Pons (tissue), 1 donor: ENCODE measurements at regions not wholly inside any gene's neighbourhood (a gene's known extent, or its start where the extent isn't known, plus 50 kb on each side); places are given as distances from the start of the nearest gene placed in this dataset.
"Not testable (repeated sequence)": the region's sequence is repeated elsewhere in the genome, so short reads cannot be mapped to it uniquely, and the experiment has no call there.

Experiments
- DNase-seq: peaks from one replicate; pipeline ENCODE4 v3.0.0-alpha.2; 2016; ENCODE audit warnings: low spot score

DNA sequence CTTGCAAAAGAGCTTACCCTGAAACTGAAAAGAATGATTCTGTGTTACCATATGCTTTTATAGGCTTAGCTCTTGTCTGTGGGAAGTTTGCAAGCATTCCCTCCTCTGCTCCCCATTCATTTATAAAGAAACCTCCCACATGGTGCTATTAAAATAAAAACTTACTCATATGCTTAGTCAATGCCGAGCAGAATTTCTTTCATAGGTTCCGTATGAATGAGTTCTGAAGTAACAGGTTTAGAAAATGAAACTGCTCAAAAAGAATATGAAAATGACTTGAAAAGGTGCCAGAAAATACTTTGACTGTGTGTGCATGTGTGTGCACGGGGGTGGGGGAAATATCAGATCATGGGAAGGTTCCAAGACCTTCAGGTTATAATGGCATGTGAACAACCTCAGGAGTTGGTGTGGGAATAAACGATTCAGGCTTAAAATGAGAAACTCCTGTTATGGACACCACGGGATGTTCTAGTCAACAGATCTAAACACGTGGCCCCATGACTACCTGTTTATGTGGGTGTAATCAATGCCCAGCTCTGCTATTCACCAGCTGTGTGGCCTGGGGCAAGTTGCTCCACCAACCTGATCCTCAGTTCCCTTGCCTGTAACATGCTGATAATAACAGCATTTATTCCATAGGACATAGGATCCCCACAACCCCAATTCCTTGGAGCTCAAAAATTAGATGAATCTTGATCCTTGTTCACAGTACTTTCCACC lies 293.7 kb upstream of the PLGLB1 start:
- DNase-seq: not testable (repeated sequence)

- not testable (repeated sequence) for DNase-seq
Observed at GRCh38 chr2:87317193-87317592, 295.5 kb upstream of the PLGLB1 start.

DNA sequence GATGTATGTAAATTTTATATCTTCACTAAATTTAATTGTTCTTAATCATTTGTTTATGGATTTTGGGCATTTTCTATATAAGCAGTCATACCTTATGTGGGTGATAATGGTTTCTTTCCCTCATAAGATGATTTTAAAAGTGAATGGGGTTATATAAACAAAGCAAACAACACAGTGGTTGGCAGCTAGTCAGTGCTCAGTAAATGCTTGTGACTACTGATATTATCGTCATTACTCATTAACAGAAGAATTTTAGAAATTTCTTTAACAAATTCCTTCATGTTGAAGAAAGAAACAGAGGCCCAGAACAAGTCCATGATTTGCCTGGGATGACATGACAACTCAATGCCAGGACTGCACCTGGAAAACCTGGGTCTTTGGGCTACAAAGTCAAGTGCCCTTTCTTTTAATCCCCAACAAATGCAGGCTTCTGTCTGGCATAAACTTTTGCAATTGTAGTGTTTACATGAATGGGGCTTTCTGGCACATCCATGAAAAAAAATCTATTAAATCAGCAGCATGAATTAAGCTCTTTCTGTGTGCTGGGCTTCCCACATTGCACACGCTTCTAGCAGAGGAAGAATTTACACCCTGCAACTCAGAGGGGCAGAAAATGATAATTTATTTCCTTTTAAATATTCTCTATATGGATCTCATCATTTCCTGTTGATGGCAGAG lies 297.3 kb upstream of the PLGLB1 start:
- DNase-seq: not testable (repeated sequence)

- not testable (repeated sequence) for DNase-seq
Observed at GRCh38 chr2:87319705-87320104, 298.1 kb upstream of the PLGLB1 start.

DNA sequence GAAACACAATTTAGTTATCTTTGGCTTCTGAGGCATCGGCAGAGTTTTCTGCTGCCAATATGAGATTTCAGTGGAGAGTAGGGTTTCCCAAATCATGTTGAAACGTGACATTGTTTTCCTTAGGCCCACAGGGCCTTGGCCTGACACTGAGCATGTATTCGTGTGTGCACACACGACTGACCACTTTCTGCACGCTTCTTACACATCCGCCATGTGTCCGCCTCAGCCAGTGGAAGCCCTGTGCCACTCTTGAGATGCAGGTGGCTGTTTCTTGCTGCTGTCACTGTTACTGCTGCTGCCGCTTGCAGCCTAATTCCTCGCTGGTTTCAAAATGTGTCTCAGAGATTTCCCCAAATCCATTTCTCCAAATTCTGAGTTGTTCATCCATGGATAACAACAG lies 299.6 kb upstream of the PLGLB1 start:
- DNase-seq: not testable (repeated sequence)

DNA sequence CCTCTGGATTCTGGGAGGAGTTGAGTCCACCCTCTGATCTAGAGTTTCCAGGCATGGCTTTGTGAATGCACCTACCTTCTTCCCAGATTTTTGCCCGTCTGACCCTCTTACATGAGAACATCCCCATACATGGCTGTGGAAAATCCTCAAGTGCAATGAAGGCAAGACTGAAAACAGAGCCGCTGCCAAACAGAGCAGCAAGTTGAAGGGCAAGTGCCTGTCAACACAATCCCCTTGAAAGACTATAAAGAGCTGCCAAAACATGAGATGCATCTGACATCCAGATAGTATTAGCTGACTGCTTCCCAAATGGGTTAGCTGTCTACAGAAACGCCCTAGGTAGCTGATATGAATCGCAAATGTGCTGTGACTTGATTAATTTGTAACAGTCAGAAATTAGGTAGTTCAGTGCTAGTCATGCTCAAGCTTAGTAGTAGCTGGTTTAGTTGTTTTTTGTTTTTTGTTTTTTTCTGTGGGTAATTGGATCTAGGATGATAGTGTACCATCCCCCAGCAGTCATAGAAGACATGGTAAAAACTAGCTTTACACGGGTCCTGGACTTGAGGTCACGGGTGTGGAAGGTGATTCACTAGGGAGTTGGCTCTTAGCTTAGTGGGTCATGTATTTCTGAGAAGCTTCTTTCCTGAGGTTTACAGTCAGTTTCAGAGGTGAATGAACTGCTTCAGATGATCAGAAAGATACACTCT lies 302.8 kb upstream of the PLGLB1 start:
- not testable (repeated sequence) for DNase-seq

- DNase-seq: not testable (repeated sequence)
Observed at GRCh38 chr2:87325042-87325910, 303.6 kb upstream of the PLGLB1 start.

GRCh38 chr2:87325911-87326294 lies 304.3 kb upstream of the PLGLB1 start:
- DNase-seq: not testable (repeated sequence)

GRCh38 chr2:87326754-87327153 lies 305.1 kb upstream of the PLGLB1 start:
- DNase-seq: not testable (repeated sequence)

DNA sequence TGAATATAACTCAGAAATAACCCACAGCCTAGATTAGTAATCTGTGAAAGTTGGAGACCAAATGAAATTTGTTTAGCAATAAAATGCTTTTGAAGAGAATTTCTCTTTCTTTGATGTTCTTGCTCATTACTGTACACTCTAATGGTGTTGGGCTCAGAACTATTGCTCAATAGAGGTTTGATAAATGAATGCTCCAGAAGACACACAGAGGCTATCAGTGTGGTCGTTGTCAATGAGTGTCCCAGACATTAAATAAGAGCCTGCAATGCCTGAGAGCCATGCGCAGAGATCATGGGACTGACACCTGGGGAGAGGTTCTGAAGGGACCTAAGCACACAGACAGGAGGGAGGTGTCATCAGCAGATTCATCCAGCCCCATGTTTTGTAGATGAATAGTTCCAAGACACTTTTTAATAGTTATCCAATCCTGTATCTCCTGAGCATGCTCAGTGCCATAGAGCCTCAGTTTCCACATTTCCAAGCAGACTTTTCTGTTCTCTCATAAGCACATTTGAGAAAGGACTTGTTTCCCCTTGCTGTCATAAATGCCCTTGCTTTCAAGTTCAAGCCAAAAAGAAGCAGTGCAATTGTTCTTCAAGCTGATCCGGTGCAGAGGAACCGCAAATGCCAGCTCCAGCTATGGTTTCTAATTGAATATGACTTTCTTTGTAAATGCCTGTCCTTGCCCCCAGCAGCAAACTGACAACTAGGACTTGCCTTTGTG lies 306.2 kb upstream of the PLGLB1 start:
- not testable (repeated sequence) for DNase-seq

GRCh38 chr2:87329529-87329928 lies 307.9 kb upstream of the PLGLB1 start:
- not testable (repeated sequence) for DNase-seq

- not testable (repeated sequence) for DNase-seq
Observed at GRCh38 chr2:87330486-87330885, 308.8 kb upstream of the PLGLB1 start.

DNA sequence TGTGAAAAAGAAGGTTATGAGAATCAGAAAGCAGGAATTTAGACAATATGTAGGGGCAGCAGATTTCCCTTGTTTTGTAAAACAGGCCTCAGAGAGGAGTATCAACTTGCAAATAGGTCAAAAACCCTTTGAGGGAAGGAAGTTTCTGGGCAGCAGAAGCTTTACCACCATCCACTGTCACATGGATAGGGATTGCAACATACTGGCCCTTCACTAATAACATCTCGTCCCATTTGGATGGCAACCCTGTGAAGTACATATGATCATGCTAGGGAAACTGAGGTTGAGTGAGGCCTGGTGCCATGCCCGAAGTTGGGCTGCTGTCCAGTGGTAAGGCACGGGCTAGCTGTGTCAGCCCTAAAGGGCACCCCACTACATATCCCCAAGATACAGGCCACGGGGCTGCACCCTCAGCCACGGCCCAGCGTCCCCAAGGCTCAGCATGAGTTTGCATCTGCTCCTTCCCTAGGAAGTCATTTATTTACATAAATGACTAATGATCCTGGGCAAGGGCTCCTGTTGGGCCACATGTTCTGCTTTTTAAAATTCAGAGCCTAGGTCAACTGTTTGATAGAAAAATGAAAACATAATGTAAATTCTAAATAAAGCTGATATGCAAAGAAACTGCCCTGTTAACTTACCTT lies 310.4 kb upstream of the PLGLB1 start:
- DNase-seq: not testable (repeated sequence)

DNA sequence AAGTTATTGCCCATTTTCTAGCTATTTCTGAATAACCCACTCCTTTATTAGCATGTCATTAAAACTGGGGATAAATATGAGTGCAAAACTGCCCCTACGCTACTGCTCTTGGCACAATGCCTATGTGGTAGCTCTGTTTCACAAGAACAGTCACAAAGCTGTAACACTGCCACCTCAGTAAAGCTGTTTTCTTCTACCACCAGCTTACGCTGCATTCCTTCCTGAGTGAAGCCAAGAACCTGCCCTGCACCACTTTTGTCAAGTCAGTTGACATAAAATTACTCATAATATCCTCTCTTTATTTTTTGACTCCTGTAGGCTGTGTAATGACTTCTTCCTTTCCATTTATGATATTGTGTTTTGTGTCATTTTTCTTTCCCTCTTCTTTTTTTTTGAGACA lies 313.2 kb upstream of the PLGLB1 start:
- DNase-seq: not testable (repeated sequence)

GRCh38 chr2:87338998-87339397 lies 317.4 kb upstream of the PLGLB1 start:
- not testable (repeated sequence) for DNase-seq

DNA sequence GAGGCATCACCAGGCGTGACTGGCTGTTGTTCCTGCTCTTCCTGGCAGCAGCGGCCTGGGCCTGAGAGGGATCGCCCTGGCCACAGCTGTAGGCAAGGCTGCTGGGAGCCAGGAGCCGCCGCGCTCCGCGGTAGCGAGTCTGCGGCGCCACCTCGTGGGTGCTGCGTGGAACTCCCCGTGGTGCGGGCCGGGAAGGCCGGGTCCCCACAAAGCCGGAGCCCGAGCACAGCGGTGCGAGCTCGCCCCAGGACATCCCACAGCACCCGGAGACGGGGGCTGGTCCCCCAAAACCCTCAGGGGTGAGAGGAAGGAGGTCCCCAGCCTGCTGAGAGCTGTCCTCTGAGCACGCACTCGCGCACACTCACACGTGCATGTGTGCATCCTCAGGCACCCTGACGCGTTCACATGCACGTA lies 320.0 kb upstream of the PLGLB1 start:
- DNase-seq: peak; percentile 8

DNA sequence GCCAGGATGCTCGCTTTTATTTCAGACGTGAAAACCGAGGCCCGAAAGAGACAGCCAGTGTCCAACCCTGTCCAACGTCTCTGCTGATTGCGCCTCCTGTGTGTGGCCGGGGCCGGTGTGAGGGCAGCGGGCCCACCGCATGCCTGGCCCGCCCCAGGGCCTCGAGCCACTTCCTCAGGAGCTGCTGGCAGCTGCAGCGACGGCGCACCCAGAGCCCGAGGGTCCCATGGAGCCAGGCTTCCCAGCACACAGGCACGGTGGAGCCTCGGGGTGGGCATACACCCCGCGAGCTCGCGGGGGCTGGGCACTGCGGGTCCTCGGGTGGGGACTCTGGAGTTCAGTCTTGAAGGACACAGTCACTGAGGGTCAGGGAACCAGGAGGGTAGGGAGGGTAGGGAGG lies 320.5 kb upstream of the PLGLB1 start:
- not testable (repeated sequence) for DNase-seq

DNA sequence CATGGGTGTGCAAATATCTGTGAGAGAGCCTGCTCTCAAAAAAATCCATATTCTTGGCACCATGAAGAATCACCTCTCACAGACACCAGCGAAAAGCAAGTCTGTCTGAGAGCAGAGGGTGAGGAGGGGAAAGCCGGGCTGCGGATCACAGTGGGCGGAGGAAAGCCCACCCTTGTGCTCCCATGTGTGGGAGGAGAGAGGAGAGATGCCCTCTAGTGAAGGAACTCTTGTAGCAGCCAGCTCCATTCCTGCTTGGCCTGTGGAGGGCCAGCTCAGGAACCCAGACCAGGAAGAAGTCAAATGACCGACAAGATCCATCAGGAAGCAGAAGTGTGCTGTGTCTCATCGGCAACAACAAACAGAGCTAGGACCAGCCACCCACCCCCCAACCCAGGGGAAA lies 321.7 kb upstream of the PLGLB1 start:
- not testable (repeated sequence) for DNase-seq

- DNase-seq: not testable (repeated sequence)
Observed at GRCh38 chr2:87345283-87345682, 323.6 kb upstream of the PLGLB1 start.

GRCh38 chr2:87348556-87348955 lies 326.9 kb upstream of the PLGLB1 start:
- DNase-seq: not testable (repeated sequence)

GRCh38 chr2:87349006-87349405 lies 327.4 kb upstream of the PLGLB1 start:
- not testable (repeated sequence) for DNase-seq
